CD4-positive, alpha-beta T cell (primary cell): ENCODE measurements at regions not wholly inside any gene's neighbourhood (a gene's known extent, or its start where the extent isn't known, plus 50 kb on each side); places are given as distances from the start of the nearest gene placed in this dataset.

Experiments
- ATAC-seq: fragments of 200-7000 bp; cut with Tn5 transposase; one replicate; pipeline ENCODE4 v1.10.0; 2022; ENCODE audit warnings: mild to moderate bottlenecking; ENCODE audit not compliant: poor library complexity
- CTCF ChIA-PET: fragments of 350-600 bp; sonication (Branson Sonifier 250); formaldehyde crosslinking; loops from one replicate; lab custom pipeline; 2021; ENCODE audit warnings: antibody characterized with exemption, inconsistent platforms; lab: Charles Lee
- POLR2A ChIA-PET: fragments of 350-600 bp; sonication (Branson Sonifier 250); formaldehyde crosslinking; loops from one replicate; lab custom pipeline; 2021; ENCODE audit warnings: antibody characterized with exemption, inconsistent platforms; lab: Charles Lee
- DNase-seq, 14 experiments: peaks; one replicate each; pipeline ENCODE4 v3.0.0-alpha.2; 2013 to 2020; ENCODE audit warnings: mixed read lengths in 2 of 14
- H3K27ac ChIP-seq, 2 donors: one replicate each; pipeline versions ENCODE4 v1.5.1 to v1.7.0; 2013; ENCODE audit warnings: low read length in 2 of 2, low read depth in 1 of 2, mild to moderate bottlenecking in 1 of 2
- H3K27me3 ChIP-seq, 2 experiments: 1 replicate in 1 of 2; 2 replicates in 1 of 2; pipeline versions ENCODE4 v1.6.1 to v1.7.0; 2013; ENCODE audit warnings: low read length in 2 of 2, control low read depth in 1 of 2, mild to moderate bottlenecking in 1 of 2, moderate library complexity in 1 of 2; ENCODE audit not compliant: insufficient read depth in 2 of 2, control insufficient read depth in 1 of 2
- H3K36me3 ChIP-seq: one replicate; pipeline ENCODE4 v1.6.1; 2013; ENCODE audit warnings: low read length, control low read depth; ENCODE audit not compliant: insufficient read depth
- H3K4me1 ChIP-seq: one replicate; pipeline ENCODE4 v1.6.1; 2013; ENCODE audit warnings: low read length, control low read depth; ENCODE audit not compliant: insufficient read depth
- H3K4me3 ChIP-seq: one replicate; pipeline ENCODE4 v1.5.1; 2013; ENCODE audit warnings: mild to moderate bottlenecking, low read length, moderate library complexity
- H3K9me3 ChIP-seq, 2 experiments: 1 replicate in 1 of 2; 2 replicates in 1 of 2; pipeline versions ENCODE4 v1.6.1 to v1.7.0; 2013; ENCODE audit warnings: low read length in 2 of 2, mild to moderate bottlenecking in 2 of 2, control low read depth in 1 of 2, moderate library complexity in 1 of 2; ENCODE audit not compliant: control insufficient read depth in 1 of 2, insufficient read depth in 1 of 2
- H3K27ac Mint-ChIP-seq: one replicate; pipeline ENCODE4 v1.8.0; 2020; ENCODE audit warnings: mixed read lengths
- H3K27me3 Mint-ChIP-seq: one replicate; pipeline ENCODE4 v1.8.0; 2021; ENCODE audit warnings: mixed read lengths
- H3K36me3 Mint-ChIP-seq: one replicate; pipeline ENCODE4 v1.8.0; 2021; ENCODE audit warnings: low read depth, mixed read lengths
- H3K4me1 Mint-ChIP-seq: one replicate; pipeline ENCODE4 v1.8.0; 2021; ENCODE audit warnings: low read depth, mixed read lengths
- H3K4me3 Mint-ChIP-seq: one replicate; pipeline ENCODE4 v1.8.0; 2020; ENCODE audit warnings: mild to moderate bottlenecking, mixed read lengths
- H3K9me3 Mint-ChIP-seq: one replicate; pipeline ENCODE4 v1.8.0; 2020; ENCODE audit warnings: mixed read lengths
- intact Hi-C, 2 experiments: fragments of 100-400 bp; cut with DNase I in 1 of 2; cut with micrococcal nuclease in 1 of 2; formaldehyde crosslinking; loops; one replicate each; pipeline versions ENCODE4 v1.15.1 to v1.9.0; 2023 to 2025; cut with DNase I, micrococcal nuclease
- TF ChIP-seq, protein P1 (sequence below): fragments of 200-600 bp; IDR thresholded peaks from one replicate; pipeline ENCODE4 v1.8.0; 2022; ENCODE audit warnings: antibody characterized with exemption, mild to moderate bottlenecking

DNA sequence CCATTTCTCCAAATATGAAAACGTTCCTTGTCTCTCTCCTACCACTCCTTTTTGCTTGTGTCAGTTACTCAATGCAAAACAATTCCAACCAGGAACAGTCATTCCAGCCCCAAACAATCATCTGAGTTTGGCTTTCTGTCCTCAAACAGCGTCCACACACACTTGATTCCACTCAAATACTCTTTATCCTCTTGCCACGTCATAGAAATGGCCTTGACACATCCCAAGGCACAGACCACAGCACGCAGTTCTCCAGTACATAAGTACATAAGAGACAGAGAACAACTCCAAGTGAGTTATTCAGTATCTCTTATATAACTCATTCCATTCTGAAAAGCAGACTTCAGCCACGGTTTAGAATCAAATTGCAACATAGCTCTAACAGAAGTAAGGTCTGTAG lies 299.2 kb downstream of the RPS29 start:
- Mint-ChIP-seq H3K4me1 (no peaks in the 10 kb centered on the region), H3K27ac (no peak overlapping the region), H3K36me3 (no peaks in the 10 kb centered on the region), H3K27me3 (peaks cover 33% of the 10 kb centered on the region), H3K9me3 (no peaks in the 10 kb centered on the region), H3K4me3 (no peak overlapping the region)
- CTCF ChIA-PET = no interaction called here
- ATAC-seq (no peak), DNase-seq (no peak)
- TF ChIP-seq, protein P1, sequence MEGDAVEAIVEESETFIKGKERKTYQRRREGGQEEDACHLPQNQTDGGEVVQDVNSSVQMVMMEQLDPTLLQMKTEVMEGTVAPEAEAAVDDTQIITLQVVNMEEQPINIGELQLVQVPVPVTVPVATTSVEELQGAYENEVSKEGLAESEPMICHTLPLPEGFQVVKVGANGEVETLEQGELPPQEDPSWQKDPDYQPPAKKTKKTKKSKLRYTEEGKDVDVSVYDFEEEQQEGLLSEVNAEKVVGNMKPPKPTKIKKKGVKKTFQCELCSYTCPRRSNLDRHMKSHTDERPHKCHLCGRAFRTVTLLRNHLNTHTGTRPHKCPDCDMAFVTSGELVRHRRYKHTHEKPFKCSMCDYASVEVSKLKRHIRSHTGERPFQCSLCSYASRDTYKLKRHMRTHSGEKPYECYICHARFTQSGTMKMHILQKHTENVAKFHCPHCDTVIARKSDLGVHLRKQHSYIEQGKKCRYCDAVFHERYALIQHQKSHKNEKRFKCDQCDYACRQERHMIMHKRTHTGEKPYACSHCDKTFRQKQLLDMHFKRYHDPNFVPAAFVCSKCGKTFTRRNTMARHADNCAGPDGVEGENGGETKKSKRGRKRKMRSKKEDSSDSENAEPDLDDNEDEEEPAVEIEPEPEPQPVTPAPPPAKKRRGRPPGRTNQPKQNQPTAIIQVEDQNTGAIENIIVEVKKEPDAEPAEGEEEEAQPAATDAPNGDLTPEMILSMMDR = no peak
- intact Hi-C loops = no loop called here
- POLR2A ChIA-PET = no interaction called here
- H3K36me3 ChIP-seq = no peaks in the 10 kb centered on the region
- H3K4me3 ChIP-seq = no peak overlapping the region
- H3K9me3 ChIP-seq = no peaks in the 10 kb centered on the region
- no peak overlapping the region for H3K27ac ChIP-seq
- peaks cover 0 to 2% of the 10 kb centered on the region in 2 experiments for H3K27me3 ChIP-seq
- no peaks in the 10 kb centered on the region for H3K4me1 ChIP-seq

DNA sequence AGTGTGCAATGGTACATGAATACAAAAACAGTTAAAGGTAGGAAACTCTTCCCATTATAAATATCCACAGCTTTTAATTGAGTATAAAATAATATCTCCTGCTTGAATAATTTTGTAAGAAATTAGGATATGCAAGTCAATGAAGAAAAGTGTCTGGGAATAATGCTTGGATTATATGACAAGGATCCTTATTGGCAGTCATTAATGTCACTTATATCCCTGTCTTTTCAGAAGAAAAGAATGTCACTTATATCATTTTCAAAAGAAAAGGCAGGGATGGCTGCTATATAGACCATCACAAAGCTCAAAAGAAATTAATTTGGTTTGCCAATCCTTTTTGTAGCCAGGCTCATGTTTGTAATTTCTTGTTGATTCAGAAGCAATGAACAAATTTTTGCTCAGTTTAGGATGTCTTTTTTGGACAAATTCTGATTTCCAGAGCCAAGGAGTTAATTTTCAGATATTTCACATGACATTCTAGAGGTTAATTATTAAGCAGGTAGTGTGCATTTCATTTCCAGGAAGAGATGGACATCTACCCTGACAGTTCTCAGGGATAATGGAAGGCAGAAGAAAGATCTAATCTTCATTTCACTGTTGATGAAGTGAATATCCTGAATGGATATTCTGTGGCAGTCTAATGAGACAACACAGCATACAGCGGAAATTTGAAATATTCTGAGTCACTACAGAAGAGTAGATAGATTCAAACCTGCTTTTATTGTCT lies 299.8 kb downstream of the RPS29 start:
- peaks cover 0 to 2% of the 10 kb centered on the region in 2 experiments for H3K27me3 ChIP-seq
- H3K27me3 Mint-ChIP-seq = peaks cover 33% of the 10 kb centered on the region
- no peaks in the 10 kb centered on the region for H3K36me3 ChIP-seq
- no peak overlapping the region for H3K27ac Mint-ChIP-seq
- H3K36me3 Mint-ChIP-seq = no peaks in the 10 kb centered on the region
- H3K9me3 ChIP-seq = peaks cover 0 to 1% of the 10 kb centered on the region in 2 experiments
- CTCF ChIA-PET = no interaction called here
- H3K9me3 Mint-ChIP-seq = no peaks in the 10 kb centered on the region
- no peaks in the 10 kb centered on the region for H3K4me1 Mint-ChIP-seq
- no peaks in the 10 kb centered on the region for H3K4me1 ChIP-seq
- POLR2A ChIA-PET = no interaction called here
- TF ChIP-seq, protein P1 = no peak
- DNase-seq = no peak
- intact Hi-C loops = no loop called here
- H3K4me3 ChIP-seq = no peak overlapping the region
- H3K4me3 Mint-ChIP-seq = no peak overlapping the region
- ATAC-seq = no peak
- H3K27ac ChIP-seq = no peak overlapping the region

DNA sequence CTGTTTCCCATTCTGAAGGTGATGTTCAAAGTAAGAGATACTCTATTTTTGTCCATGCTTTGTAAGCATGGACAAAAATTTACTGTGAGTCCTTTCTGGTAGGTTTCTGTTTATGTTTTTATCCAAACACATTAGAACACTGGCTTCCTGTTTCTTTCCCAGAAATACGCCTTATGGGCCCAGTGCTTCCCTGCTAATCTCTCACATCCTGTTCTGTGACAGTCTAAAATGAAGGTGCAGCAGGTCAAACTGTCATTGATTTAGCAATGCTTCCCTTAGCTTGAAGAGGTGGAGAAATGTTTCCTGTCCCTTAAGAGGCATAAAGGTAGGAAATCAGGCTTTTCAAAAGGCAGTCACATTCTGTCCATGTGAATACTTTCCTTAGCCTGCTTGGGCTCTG lies 305.6 kb downstream of the RPS29 start:
- no peaks in the 10 kb centered on the region for H3K4me1 Mint-ChIP-seq
- H3K27me3 Mint-ChIP-seq = peaks cover 27% of the 10 kb centered on the region
- TF ChIP-seq, protein P1 = no peak
- intact Hi-C loops = no loop called here
- no peaks in the 10 kb centered on the region for H3K36me3 Mint-ChIP-seq
- H3K9me3 Mint-ChIP-seq = no peaks in the 10 kb centered on the region
- no peaks in the 10 kb centered on the region for H3K4me1 ChIP-seq
- H3K4me3 Mint-ChIP-seq = no peak overlapping the region
- no peak overlapping the region for H3K27ac Mint-ChIP-seq
- H3K27ac ChIP-seq = no peak overlapping the region
- POLR2A ChIA-PET = no interaction called here
- no peak for ATAC-seq
- CTCF ChIA-PET = no interaction called here
- DNase-seq = no peak
- no peaks in the 10 kb centered on the region for H3K27me3 ChIP-seq
- no peaks in the 10 kb centered on the region for H3K36me3 ChIP-seq
- peaks cover 0 to 3% of the 10 kb centered on the region in 2 experiments for H3K9me3 ChIP-seq
- H3K4me3 ChIP-seq = no peak overlapping the region
